ENCODE measurements at regions not wholly inside any gene's neighbourhood (a gene's known extent, or its start where the extent isn't known, plus 50 kb on each side); places are given as distances from the start of the nearest gene placed in this dataset.
"Not testable (repeated sequence)": the region's sequence is repeated elsewhere in the genome, so short reads cannot be mapped to it uniquely, and the experiment has no call there.

DNA sequence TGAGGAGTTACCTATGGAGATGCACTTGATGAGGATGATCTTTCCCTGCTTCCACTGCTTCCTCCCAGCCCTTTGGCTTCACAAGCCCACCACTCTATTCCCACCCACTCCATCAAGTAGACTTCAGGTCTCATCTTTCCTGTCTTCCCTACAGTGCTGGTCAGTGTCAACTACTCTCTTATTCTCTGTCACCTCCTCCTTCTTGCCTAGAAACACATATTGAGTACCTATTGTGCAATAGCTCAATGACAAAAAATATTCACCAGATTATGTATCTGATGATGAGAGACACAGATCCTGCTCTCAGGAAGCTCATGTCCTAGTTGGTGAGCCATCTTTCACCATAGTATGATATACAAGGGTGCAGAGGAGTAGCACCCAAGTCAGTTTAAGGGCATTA, 82.2 kb upstream of the NFASC start:
- intact Hi-C loops (cut with micrococcal nuclease): no loop called here
- DNase-seq: no peak
- no peak overlapping the region for H3K4me3 Mint-ChIP-seq
- no peaks in the 10 kb centered on the region for H3K36me3 Mint-ChIP-seq (ENCODE audit: low read depth)
- peaks cover 34% of the 10 kb centered on the region for H3K27me3 Mint-ChIP-seq
- CTCF ChIA-PET: interaction anchor here (1.0 to 9.2 kb wide), 3 partner anchors 17 to 42 kb away, joined by 3 to 307 read pairs (median 4); no protein-coding TSS in a partner anchor
- peaks cover 2% of the 10 kb centered on the region for H3K4me1 Mint-ChIP-seq (ENCODE audit: low read depth)
- POLR2A ChIA-PET: no interaction called here
- no peak for ATAC-seq
- no peak overlapping the region for H3K27ac Mint-ChIP-seq
- TF ChIP-seq CTCF (IDR thresholded peaks at IDR 0.05): no peak
- H3K9me3 Mint-ChIP-seq: no peaks in the 10 kb centered on the region

- H3K9me3 Mint-ChIP-seq: no peaks in the 10 kb centered on the region
- H3K4me1 Mint-ChIP-seq (ENCODE audit: low read depth): peaks cover 2% of the 10 kb centered on the region
- H3K36me3 Mint-ChIP-seq (ENCODE audit: low read depth): no peaks in the 10 kb centered on the region
- ChIA-PET CTCF (interaction anchor here (0.6 to 9.2 kb wide), 61 partner anchors 8 to 581 kb away, joined by 3 to 307 read pairs (median 4); no protein-coding TSS in a partner anchor), POLR2A (interaction anchor here (1.3 kb wide), 1 partner anchor 28 kb away, joined by 3 read pairs; no protein-coding TSS in a partner anchor)
- H3K4me3 Mint-ChIP-seq: no peak overlapping the region
- peak; percentile 93 for DNase-seq
- TF ChIP-seq CTCF (IDR thresholded peaks at IDR 0.05): peak; percentile 91
- intact Hi-C loops (cut with micrococcal nuclease): no loop called here
- peak; percentile 94 for ATAC-seq
- H3K27me3 Mint-ChIP-seq: peaks cover 28% of the 10 kb centered on the region
- H3K27ac Mint-ChIP-seq: no peak overlapping the region
These were observed 79.0 kb upstream of the NFASC start for GRCh38 chr1:204791453-204792353.

DNA sequence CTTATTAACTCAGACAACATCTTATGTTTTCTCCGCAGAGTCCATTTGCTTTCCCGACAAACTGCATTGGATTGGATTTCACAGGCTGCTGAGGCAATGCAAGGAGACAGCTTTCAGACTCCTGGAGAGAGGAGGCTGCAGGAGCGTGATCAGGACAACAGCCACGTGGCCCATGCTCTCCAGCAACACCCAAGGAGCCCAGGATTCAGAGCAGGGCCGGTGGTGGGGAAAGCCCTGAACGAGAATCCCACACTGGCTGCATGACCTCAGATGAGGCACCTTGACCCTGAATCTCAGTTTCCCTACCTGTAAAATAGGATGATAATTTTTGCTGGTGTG, 78.3 kb upstream of the NFASC start:
- no peak overlapping the region for H3K27ac Mint-ChIP-seq
- no peak for DNase-seq
- no peak overlapping the region for H3K4me3 Mint-ChIP-seq
- H3K36me3 Mint-ChIP-seq (ENCODE audit: low read depth): no peaks in the 10 kb centered on the region
- intact Hi-C loops (cut with micrococcal nuclease): no loop called here
- CTCF ChIA-PET: interaction anchor here (0.6 to 9.2 kb wide), 55 partner anchors 9 to 582 kb away, joined by 3 to 307 read pairs (median 4); no protein-coding TSS in a partner anchor
- no peaks in the 10 kb centered on the region for H3K9me3 Mint-ChIP-seq
- no peak for TF ChIP-seq CTCF (IDR thresholded peaks at IDR 0.05)
- no peak for ATAC-seq
- peaks cover 24% of the 10 kb centered on the region for H3K27me3 Mint-ChIP-seq
- H3K4me1 Mint-ChIP-seq (ENCODE audit: low read depth): peaks cover 2% of the 10 kb centered on the region
- POLR2A ChIA-PET: no interaction called here

DNA sequence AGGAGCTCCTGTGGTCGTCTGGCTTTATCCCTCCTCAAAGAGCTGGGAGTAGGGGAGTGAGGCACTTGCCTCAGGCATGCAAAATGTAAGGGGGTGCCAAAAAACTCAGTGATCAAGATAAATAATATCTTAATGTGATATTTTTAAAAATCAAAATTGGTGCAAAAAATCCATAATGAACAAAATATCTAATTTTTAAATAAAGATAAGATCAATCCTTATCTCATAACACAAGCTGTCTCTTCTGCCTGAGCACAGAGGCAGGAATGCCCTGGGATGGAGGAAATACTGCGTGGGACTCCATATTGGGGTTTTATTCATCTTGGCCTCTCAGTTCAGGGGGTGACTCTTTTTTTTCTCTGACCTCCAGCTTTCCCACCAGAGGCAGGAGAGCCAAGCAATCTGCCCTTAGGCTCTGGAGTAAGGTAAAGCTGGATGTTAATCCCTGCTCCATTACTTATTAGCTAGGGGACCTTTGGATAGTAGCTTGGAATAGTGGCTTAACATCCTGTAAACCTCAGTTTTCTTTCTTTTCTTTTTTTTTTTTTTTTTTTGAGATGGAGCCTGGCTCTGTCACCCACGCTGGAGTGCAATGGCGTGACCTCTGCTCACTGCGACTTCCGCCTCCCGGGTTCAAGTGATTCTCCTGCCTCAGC, 77.3 kb upstream of the NFASC start:
- H3K9me3 Mint-ChIP-seq: no peaks in the 10 kb centered on the region
- ChIA-PET CTCF (interaction anchor here (0.7 to 9.2 kb wide), 10 partner anchors 9 to 228 kb away, joined by 3 to 307 read pairs (median 6); no protein-coding TSS in a partner anchor), POLR2A (no interaction called here)
- H3K27me3 Mint-ChIP-seq: peaks cover 20% of the 10 kb centered on the region
- DNase-seq (no peak), ATAC-seq (no peak)
- peaks cover 2% of the 10 kb centered on the region for H3K4me1 Mint-ChIP-seq (ENCODE audit: low read depth)
- no peak for TF ChIP-seq CTCF (IDR thresholded peaks at IDR 0.05)
- H3K4me3 Mint-ChIP-seq: no peak overlapping the region
- no peak overlapping the region for H3K27ac Mint-ChIP-seq
- intact Hi-C loops (cut with micrococcal nuclease): no loop called here
- H3K36me3 Mint-ChIP-seq (ENCODE audit: low read depth): no peaks in the 10 kb centered on the region

GRCh38 chr1:204796886-204797285, 73.8 kb upstream of the NFASC start:
- H3K9me3 Mint-ChIP-seq; DNase-seq; H3K36me3 Mint-ChIP-seq (ENCODE audit: low read depth); H3K4me3 Mint-ChIP-seq; H3K27me3 Mint-ChIP-seq; POLR2A ChIA-PET; H3K27ac Mint-ChIP-seq; intact Hi-C loops (cut with micrococcal nuclease); ATAC-seq; H3K4me1 Mint-ChIP-seq (ENCODE audit: low read depth): not testable (repeated sequence)
- CTCF ChIA-PET: interaction anchor here (1.3 to 2.8 kb wide), 2 partner anchors 9 to 10 kb away, joined by 3 to 23 read pairs; no protein-coding TSS in a partner anchor

All from activated CD8-positive, alpha-beta T cell treated with anti-CD3 and anti-CD28 coated beads for 36 hours (primary cell).